IMR-90 (cell line): ENCODE measurements at regions not wholly inside any gene's neighbourhood (a gene's known extent, or its start where the extent isn't known, plus 50 kb on each side); places are given as distances from the start of the nearest gene placed in this dataset.

Experiments
- POLR2A ChIP-seq: IDR thresholded peaks from 2 replicates; pipeline ENCODE4 v1.6.1; 2012; ENCODE audit warnings: mild to moderate bottlenecking, low read depth, low read length
- TF ChIP-seq, protein P1 (sequence below): fragments of 150-350 bp; IDR thresholded peaks from 2 replicates; pipeline ENCODE4 v1.6.1; 2016; ENCODE audit warnings: low read depth, mild to moderate bottlenecking, low read length, moderate library complexity, borderline replicate concordance
- TF ChIP-seq, protein P2 (sequence below): conservative IDR thresholded peaks from 2 replicates; pipeline ENCODE4 v1.5.1; 2012; ENCODE audit warnings: mild to moderate bottlenecking, low read depth, low read length, improper control_type of control experiment

DNA sequence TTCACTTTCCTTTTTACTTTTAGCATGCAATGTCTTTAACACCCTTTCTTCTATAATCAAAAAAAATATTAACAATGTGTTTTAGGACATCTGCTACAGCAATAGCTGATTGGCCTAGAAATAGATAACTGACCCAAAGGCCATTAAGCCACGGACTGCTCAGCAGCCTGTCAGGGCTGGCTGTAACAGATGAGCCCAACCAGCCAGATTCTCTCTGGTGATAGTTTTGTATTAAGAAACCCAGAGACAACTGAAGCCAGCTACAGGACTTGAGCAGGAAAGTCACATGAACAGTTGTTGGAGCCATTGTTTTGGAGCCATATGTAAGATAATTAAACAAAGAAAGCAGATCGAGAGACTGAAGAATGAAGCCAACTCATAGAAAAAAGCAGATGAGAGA lies 80.3 kb downstream of the DDIT4L start:
- no peak for TF ChIP-seq POLR2A
- TF ChIP-seq, protein P1, sequence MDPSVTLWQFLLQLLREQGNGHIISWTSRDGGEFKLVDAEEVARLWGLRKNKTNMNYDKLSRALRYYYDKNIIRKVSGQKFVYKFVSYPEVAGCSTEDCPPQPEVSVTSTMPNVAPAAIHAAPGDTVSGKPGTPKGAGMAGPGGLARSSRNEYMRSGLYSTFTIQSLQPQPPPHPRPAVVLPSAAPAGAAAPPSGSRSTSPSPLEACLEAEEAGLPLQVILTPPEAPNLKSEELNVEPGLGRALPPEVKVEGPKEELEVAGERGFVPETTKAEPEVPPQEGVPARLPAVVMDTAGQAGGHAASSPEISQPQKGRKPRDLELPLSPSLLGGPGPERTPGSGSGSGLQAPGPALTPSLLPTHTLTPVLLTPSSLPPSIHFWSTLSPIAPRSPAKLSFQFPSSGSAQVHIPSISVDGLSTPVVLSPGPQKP, result no peak
- TF ChIP-seq, protein P2, sequence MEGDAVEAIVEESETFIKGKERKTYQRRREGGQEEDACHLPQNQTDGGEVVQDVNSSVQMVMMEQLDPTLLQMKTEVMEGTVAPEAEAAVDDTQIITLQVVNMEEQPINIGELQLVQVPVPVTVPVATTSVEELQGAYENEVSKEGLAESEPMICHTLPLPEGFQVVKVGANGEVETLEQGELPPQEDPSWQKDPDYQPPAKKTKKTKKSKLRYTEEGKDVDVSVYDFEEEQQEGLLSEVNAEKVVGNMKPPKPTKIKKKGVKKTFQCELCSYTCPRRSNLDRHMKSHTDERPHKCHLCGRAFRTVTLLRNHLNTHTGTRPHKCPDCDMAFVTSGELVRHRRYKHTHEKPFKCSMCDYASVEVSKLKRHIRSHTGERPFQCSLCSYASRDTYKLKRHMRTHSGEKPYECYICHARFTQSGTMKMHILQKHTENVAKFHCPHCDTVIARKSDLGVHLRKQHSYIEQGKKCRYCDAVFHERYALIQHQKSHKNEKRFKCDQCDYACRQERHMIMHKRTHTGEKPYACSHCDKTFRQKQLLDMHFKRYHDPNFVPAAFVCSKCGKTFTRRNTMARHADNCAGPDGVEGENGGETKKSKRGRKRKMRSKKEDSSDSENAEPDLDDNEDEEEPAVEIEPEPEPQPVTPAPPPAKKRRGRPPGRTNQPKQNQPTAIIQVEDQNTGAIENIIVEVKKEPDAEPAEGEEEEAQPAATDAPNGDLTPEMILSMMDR, result no peak
